ENCODE measurements at regions not wholly inside any gene's neighbourhood (a gene's known extent, or its start where the extent isn't known, plus 50 kb on each side); places are given as distances from the start of the nearest gene placed in this dataset.

DNA sequence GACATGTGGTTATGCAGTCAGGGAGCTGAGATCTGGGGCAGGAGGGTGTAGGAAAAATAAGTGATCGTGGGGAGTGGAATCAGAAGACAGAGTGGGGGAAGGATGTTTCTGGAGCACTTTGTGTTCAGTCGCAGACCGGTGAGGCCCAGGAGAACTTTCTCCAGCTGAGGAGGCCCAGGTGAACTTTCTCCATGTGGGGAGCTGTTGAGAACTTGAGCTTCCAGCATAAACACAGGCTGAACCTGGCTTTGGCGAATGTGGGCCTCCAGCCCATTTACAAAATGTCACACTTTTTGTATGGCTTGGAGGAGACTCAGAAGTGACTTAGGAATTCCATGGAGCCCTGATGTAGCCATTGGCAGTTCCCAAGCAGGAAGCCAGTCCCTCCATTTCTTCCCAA is 108.5 kb downstream of the VAPA start:
- in situ Hi-C loops (cut with HindIII; ENCODE audit: low pct_unique_long_range_greater_than_20kb, low sequenced_read_pairs) = no loop called here
- Histone ChIP-seq H3K4me3 (ENCODE audit: low read depth in 2 of 2, low read length in 2 of 2) (no peak overlapping the region), H3K4me1 (ENCODE audit: control insufficient read depth, insufficient read depth, low read length) (no peaks in the 10 kb centered on the region), H3K36me3 (ENCODE audit: control insufficient read depth, insufficient read depth, low read length) (no peaks in the 10 kb centered on the region), H3K27me3 (ENCODE audit: control insufficient read depth, insufficient read depth, low read length) (no peaks in the 10 kb centered on the region), H3K9me3 (ENCODE audit: control insufficient read depth, insufficient read depth, low read depth, low read length) (no peaks in the 10 kb centered on the region), H3K27ac (ENCODE audit: low read length) (no peak overlapping the region)
- ChIA-PET CTCF (no interaction called here), POLR2A (interaction anchor here (0.6 kb wide), 1 partner anchor 224 kb away, joined by 3 read pairs; no protein-coding TSS in a partner anchor)
- intact Hi-C loops (cut with micrococcal nuclease; ENCODE audit: unreplicated experiment) = no loop called here
- ATAC-seq (no peak), DNase-seq (ENCODE audit: low read depth, low spot score) (no peak)
- BruUV-seq (replicated peaks) = no TSS peak
- TF ChIP-seq POLR2AphosphoS5 (IDR thresholded peaks at IDR 0.05; ENCODE audit: low read depth, low read length) (no peak), TCF7L2 (IDR thresholded peaks at IDR 0.05; ENCODE audit: low read depth, low read length) (no peak), SIN3A (IDR thresholded peaks at IDR 0.05; ENCODE audit: borderline replicate concordance, insufficient read depth, low read depth, low read length) (no peak)
- TF ChIP-seq, protein P1, sequence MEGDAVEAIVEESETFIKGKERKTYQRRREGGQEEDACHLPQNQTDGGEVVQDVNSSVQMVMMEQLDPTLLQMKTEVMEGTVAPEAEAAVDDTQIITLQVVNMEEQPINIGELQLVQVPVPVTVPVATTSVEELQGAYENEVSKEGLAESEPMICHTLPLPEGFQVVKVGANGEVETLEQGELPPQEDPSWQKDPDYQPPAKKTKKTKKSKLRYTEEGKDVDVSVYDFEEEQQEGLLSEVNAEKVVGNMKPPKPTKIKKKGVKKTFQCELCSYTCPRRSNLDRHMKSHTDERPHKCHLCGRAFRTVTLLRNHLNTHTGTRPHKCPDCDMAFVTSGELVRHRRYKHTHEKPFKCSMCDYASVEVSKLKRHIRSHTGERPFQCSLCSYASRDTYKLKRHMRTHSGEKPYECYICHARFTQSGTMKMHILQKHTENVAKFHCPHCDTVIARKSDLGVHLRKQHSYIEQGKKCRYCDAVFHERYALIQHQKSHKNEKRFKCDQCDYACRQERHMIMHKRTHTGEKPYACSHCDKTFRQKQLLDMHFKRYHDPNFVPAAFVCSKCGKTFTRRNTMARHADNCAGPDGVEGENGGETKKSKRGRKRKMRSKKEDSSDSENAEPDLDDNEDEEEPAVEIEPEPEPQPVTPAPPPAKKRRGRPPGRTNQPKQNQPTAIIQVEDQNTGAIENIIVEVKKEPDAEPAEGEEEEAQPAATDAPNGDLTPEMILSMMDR (IDR thresholded peaks at IDR 0.05) = no peak
- TF ChIP-seq, protein P2, sequence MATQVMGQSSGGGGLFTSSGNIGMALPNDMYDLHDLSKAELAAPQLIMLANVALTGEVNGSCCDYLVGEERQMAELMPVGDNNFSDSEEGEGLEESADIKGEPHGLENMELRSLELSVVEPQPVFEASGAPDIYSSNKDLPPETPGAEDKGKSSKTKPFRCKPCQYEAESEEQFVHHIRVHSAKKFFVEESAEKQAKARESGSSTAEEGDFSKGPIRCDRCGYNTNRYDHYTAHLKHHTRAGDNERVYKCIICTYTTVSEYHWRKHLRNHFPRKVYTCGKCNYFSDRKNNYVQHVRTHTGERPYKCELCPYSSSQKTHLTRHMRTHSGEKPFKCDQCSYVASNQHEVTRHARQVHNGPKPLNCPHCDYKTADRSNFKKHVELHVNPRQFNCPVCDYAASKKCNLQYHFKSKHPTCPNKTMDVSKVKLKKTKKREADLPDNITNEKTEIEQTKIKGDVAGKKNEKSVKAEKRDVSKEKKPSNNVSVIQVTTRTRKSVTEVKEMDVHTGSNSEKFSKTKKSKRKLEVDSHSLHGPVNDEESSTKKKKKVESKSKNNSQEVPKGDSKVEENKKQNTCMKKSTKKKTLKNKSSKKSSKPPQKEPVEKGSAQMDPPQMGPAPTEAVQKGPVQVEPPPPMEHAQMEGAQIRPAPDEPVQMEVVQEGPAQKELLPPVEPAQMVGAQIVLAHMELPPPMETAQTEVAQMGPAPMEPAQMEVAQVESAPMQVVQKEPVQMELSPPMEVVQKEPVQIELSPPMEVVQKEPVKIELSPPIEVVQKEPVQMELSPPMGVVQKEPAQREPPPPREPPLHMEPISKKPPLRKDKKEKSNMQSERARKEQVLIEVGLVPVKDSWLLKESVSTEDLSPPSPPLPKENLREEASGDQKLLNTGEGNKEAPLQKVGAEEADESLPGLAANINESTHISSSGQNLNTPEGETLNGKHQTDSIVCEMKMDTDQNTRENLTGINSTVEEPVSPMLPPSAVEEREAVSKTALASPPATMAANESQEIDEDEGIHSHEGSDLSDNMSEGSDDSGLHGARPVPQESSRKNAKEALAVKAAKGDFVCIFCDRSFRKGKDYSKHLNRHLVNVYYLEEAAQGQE (IDR thresholded peaks at IDR 0.05; ENCODE audit: insufficient read depth in 1 of 2, low read depth in 2 of 2, low read length in 1 of 2) = no peak

- H3K27ac ChIP-seq (ENCODE audit: low read length) = no peak overlapping the region
- ChIA-PET POLR2A (no interaction called here), CTCF (no interaction called here)
- no peaks in the 10 kb centered on the region for H3K4me1 ChIP-seq (ENCODE audit: control insufficient read depth, insufficient read depth, low read length)
- intact Hi-C loops (cut with micrococcal nuclease; ENCODE audit: unreplicated experiment) (no loop called here), in situ Hi-C loops (cut with HindIII; ENCODE audit: low pct_unique_long_range_greater_than_20kb, low sequenced_read_pairs) (no loop called here)
- TF ChIP-seq, protein P2 (IDR thresholded peaks at IDR 0.05; ENCODE audit: insufficient read depth in 1 of 2, low read depth in 2 of 2, low read length in 1 of 2) = no peak
- no peak for TF ChIP-seq SIN3A (IDR thresholded peaks at IDR 0.05; ENCODE audit: borderline replicate concordance, insufficient read depth, low read depth, low read length)
- TF ChIP-seq, protein P1 (IDR thresholded peaks at IDR 0.05) = no peak
- no peak for TF ChIP-seq POLR2AphosphoS5 (IDR thresholded peaks at IDR 0.05; ENCODE audit: low read depth, low read length)
- TF ChIP-seq TCF7L2 (IDR thresholded peaks at IDR 0.05; ENCODE audit: low read depth, low read length) = no peak
- ATAC-seq (no peak), DNase-seq (ENCODE audit: low read depth, low spot score) (no peak)
- H3K36me3 ChIP-seq (ENCODE audit: control insufficient read depth, insufficient read depth, low read length) = no peaks in the 10 kb centered on the region
- no TSS peak for BruUV-seq (replicated peaks)
- H3K4me3 ChIP-seq (ENCODE audit: low read depth in 2 of 2, low read length in 2 of 2) = no peak overlapping the region
- H3K27me3 ChIP-seq (ENCODE audit: control insufficient read depth, insufficient read depth, low read length) = no peaks in the 10 kb centered on the region
- H3K9me3 ChIP-seq (ENCODE audit: control insufficient read depth, insufficient read depth, low read depth, low read length) = no peaks in the 10 kb centered on the region
Measured at GRCh38 chr18:10023853-10024570, 110.2 kb downstream of the VAPA start.

Data from Panc1 (cell line).